Thyroid gland (tissue), 4 donors: ENCODE measurements at regions not wholly inside any gene's neighbourhood (a gene's known extent, or its start where the extent isn't known, plus 50 kb on each side); places are given as distances from the start of the nearest gene placed in this dataset.

Source experiments
- CTCF ChIP-seq, 6 experiments: fragments of 200-600 bp in 3 of 6; fragments of 450-650 bp in 3 of 6; sonication (generic) in 3 of 6; IDR thresholded peaks; one replicate each; pipeline ENCODE4 v1.5.1; 2016 to 2019; ENCODE audit warnings: antibody characterized with exemption in 6 of 6, mild to moderate bottlenecking in 2 of 6, inconsistent platforms in 1 of 6, moderate library complexity in 1 of 6
- POLR2A ChIP-seq, 2 donors: fragments of 450-650 bp; IDR thresholded peaks; one replicate each; pipeline ENCODE4 v1.6.1; 2017; ENCODE audit warnings: antibody characterized with exemption in 2 of 2, mild to moderate bottlenecking in 2 of 2, moderate library complexity in 1 of 2

GRCh38 chr7:33816106-33816505 lies 89.2 kb upstream of the BMPER start:
- TF ChIP-seq CTCF (IDR thresholded peaks at IDR 0.05) (no peak), POLR2A (IDR thresholded peaks at IDR 0.05) (no peak)
